Fibroblast of skin of right quadriceps (primary cell): ENCODE measurements at regions not wholly inside any gene's neighbourhood (a gene's known extent, or its start where the extent isn't known, plus 50 kb on each side); places are given as distances from the start of the nearest gene placed in this dataset.
"Not testable (repeated sequence)": the region's sequence is repeated elsewhere in the genome, so short reads cannot be mapped to it uniquely, and the experiment has no call there.

Experiments
- DNase-seq: peaks from one replicate; pipeline ENCODE4 v3.0.0-alpha.2; 2013

GRCh38 chr21:10270211-10270610 is 251.2 kb upstream of the TPTE start:
- DNase-seq: peak; percentile 43

GRCh38 chr21:10271666-10272207 is 249.6 kb upstream of the TPTE start:
- not testable (repeated sequence) for DNase-seq

GRCh38 chr21:10272216-10272615 is 249.2 kb upstream of the TPTE start:
- peak; percentile 27 for DNase-seq

- no peak for DNase-seq
Measured at GRCh38 chr21:10273196-10273595, 248.2 kb upstream of the TPTE start.

GRCh38 chr21:10273794-10274338 is 247.5 kb upstream of the TPTE start:
- DNase-seq: not testable (repeated sequence)
